Thyroid gland (tissue), 4 donors: ENCODE measurements at regions not wholly inside any gene's neighbourhood (a gene's known extent, or its start where the extent isn't known, plus 50 kb on each side); places are given as distances from the start of the nearest gene placed in this dataset.
A peak's percentile ranks its signal among the peaks of the same experiment; 100 is the strongest.

Experiments
- CTCF ChIP-seq, 6 experiments: fragments of 200-600 bp in 3 of 6; fragments of 450-650 bp in 3 of 6; sonication (generic) in 3 of 6; IDR thresholded peaks; one replicate each; pipeline ENCODE4 v1.5.1; 2016 to 2019; ENCODE audit warnings: antibody characterized with exemption in 6 of 6, mild to moderate bottlenecking in 2 of 6, inconsistent platforms in 1 of 6, moderate library complexity in 1 of 6
- POLR2A ChIP-seq, 2 donors: fragments of 450-650 bp; IDR thresholded peaks; one replicate each; pipeline ENCODE4 v1.6.1; 2017; ENCODE audit warnings: antibody characterized with exemption in 2 of 2, mild to moderate bottlenecking in 2 of 2, moderate library complexity in 1 of 2

DNA sequence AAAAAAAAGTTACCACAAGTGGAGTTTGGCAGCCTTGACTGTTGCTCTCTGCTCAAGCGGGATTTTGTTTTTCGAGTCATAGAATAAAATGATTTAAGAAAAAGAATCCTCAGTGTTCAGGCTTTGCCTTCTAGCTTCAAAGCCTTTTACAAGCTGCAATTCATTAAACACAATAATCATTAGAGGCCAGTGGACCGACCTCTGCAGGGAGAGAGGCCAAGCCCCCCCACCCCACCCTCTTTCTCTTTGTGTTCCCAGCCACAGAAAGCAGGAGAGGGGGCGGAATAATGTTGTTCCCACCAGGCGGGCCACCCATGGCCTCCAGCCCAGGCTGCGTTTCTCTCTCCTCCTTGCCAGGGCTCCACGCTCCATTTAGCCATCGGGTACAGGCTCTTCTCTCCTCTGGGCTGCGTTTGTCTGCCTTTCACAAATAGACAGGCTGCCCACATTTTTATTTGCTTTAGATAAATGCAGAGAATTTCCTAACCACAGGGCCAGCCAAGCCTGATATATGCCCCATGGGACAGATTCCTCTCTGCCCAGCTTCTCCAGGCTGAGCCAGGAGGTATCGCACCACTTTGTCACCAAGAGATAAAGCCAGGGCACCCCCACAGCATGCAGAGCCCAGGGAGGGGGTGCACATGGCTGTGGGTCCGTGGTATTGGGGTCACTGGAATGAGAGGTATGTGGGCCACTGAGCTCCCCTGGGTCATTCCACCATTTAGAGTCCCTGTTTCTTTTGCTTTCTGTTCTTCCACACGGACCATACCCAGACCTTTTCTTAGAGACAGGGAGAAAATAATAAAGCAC lies 318.8 kb downstream of the PIK3R1 start:
- no peak for TF ChIP-seq CTCF (IDR thresholded peaks at IDR 0.05)
- TF ChIP-seq POLR2A (IDR thresholded peaks at IDR 0.05) = peak in 1 of 2 donors; percentile 26
